ENCODE measurements at regions not wholly inside any gene's neighbourhood (a gene's known extent, or its start where the extent isn't known, plus 50 kb on each side); places are given as distances from the start of the nearest gene placed in this dataset.

DNA sequence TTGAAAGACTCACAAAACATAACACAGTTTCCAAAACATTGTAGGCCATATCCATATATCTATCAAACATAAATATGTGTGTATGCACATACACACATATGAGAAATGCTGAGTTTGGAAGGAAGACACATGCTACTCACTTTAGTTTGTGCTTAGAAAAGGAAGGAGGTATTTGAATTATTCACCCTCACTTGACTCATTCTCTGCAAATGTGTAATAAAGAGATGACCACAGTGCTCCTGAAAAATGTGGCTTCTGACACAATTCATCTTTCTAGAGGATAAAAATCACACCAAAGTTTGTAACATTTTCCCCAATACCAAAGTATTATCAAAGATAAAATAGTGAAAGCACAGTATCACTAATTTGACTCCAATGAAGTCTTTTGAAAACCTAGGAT is 950.1 kb downstream of the FAT4 start:
- Histone ChIP-seq H3K27me3 (ENCODE audit: control insufficient read depth in 4 of 4, insufficient read depth in 4 of 4, low read length in 3 of 4) (no peaks in the 10 kb centered on the region), H3K9ac (ENCODE audit: low read depth in 1 of 2, low read length in 2 of 2) (no peak overlapping the region), H3K9me3 (ENCODE audit: control insufficient read depth in 4 of 4, low read length in 3 of 4) (no peaks in the 10 kb centered on the region), H3K36me3 (ENCODE audit: control insufficient read depth in 4 of 4, insufficient read depth in 3 of 4, low read depth in 1 of 4, low read length in 3 of 4) (no peaks in the 10 kb centered on the region), H3K4me3 (ENCODE audit: low read depth in 1 of 3, low read length in 3 of 3) (no peak overlapping the region), H3K4me1 (ENCODE audit: control insufficient read depth in 4 of 4, insufficient read depth in 4 of 4, low read length in 3 of 4) (no peaks in the 10 kb centered on the region), H3K27ac (ENCODE audit: low read depth in 1 of 2, low read length in 2 of 2) (no peak overlapping the region)
- DNase-seq (ENCODE audit: low spot score), result no peak
- TF ChIP-seq RXRA (IDR thresholded peaks at IDR 0.05) (no peak), HNF4A (conservative IDR thresholded peaks at IDR 0.05) (no peak), TAF1 (conservative IDR thresholded peaks at IDR 0.05) (no peak), HNF4G (IDR thresholded peaks at IDR 0.05) (no peak), FOXA1 (IDR thresholded peaks at IDR 0.05) (no peak), JUND (IDR thresholded peaks at IDR 0.05) (no peak), YY1 (IDR thresholded peaks at IDR 0.05) (no peak), NR2F2 (IDR thresholded peaks at IDR 0.05) (no peak), GABPA (IDR thresholded peaks at IDR 0.05 in 1 of 2, conservative IDR thresholded peaks at IDR 0.05 in 1 of 2) (no peak), SP1 (IDR thresholded peaks at IDR 0.05) (no peak)
- TF ChIP-seq, protein P1, sequence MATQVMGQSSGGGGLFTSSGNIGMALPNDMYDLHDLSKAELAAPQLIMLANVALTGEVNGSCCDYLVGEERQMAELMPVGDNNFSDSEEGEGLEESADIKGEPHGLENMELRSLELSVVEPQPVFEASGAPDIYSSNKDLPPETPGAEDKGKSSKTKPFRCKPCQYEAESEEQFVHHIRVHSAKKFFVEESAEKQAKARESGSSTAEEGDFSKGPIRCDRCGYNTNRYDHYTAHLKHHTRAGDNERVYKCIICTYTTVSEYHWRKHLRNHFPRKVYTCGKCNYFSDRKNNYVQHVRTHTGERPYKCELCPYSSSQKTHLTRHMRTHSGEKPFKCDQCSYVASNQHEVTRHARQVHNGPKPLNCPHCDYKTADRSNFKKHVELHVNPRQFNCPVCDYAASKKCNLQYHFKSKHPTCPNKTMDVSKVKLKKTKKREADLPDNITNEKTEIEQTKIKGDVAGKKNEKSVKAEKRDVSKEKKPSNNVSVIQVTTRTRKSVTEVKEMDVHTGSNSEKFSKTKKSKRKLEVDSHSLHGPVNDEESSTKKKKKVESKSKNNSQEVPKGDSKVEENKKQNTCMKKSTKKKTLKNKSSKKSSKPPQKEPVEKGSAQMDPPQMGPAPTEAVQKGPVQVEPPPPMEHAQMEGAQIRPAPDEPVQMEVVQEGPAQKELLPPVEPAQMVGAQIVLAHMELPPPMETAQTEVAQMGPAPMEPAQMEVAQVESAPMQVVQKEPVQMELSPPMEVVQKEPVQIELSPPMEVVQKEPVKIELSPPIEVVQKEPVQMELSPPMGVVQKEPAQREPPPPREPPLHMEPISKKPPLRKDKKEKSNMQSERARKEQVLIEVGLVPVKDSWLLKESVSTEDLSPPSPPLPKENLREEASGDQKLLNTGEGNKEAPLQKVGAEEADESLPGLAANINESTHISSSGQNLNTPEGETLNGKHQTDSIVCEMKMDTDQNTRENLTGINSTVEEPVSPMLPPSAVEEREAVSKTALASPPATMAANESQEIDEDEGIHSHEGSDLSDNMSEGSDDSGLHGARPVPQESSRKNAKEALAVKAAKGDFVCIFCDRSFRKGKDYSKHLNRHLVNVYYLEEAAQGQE (IDR thresholded peaks at IDR 0.05), result no peak
- TF ChIP-seq, protein P2, sequence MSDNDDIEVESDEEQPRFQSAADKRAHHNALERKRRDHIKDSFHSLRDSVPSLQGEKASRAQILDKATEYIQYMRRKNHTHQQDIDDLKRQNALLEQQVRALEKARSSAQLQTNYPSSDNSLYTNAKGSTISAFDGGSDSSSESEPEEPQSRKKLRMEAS (IDR thresholded peaks at IDR 0.05), result no peak
- TF ChIP-seq, protein P3, sequence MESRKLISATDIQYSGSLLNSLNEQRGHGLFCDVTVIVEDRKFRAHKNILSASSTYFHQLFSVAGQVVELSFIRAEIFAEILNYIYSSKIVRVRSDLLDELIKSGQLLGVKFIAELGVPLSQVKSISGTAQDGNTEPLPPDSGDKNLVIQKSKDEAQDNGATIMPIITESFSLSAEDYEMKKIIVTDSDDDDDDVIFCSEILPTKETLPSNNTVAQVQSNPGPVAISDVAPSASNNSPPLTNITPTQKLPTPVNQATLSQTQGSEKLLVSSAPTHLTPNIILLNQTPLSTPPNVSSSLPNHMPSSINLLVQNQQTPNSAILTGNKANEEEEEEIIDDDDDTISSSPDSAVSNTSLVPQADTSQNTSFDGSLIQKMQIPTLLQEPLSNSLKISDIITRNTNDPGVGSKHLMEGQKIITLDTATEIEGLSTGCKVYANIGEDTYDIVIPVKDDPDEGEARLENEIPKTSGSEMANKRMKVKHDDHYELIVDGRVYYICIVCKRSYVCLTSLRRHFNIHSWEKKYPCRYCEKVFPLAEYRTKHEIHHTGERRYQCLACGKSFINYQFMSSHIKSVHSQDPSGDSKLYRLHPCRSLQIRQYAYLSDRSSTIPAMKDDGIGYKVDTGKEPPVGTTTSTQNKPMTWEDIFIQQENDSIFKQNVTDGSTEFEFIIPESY (IDR thresholded peaks at IDR 0.05), result no peak
- TF ChIP-seq, protein P4, sequence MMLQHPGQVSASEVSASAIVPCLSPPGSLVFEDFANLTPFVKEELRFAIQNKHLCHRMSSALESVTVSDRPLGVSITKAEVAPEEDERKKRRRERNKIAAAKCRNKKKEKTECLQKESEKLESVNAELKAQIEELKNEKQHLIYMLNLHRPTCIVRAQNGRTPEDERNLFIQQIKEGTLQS (IDR thresholded peaks at IDR 0.05), result no peak
- TF ChIP-seq, protein P5, sequence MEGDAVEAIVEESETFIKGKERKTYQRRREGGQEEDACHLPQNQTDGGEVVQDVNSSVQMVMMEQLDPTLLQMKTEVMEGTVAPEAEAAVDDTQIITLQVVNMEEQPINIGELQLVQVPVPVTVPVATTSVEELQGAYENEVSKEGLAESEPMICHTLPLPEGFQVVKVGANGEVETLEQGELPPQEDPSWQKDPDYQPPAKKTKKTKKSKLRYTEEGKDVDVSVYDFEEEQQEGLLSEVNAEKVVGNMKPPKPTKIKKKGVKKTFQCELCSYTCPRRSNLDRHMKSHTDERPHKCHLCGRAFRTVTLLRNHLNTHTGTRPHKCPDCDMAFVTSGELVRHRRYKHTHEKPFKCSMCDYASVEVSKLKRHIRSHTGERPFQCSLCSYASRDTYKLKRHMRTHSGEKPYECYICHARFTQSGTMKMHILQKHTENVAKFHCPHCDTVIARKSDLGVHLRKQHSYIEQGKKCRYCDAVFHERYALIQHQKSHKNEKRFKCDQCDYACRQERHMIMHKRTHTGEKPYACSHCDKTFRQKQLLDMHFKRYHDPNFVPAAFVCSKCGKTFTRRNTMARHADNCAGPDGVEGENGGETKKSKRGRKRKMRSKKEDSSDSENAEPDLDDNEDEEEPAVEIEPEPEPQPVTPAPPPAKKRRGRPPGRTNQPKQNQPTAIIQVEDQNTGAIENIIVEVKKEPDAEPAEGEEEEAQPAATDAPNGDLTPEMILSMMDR (IDR thresholded peaks at IDR 0.05; ENCODE audit: low read depth, low read length, missing input control), result no peak

DNA sequence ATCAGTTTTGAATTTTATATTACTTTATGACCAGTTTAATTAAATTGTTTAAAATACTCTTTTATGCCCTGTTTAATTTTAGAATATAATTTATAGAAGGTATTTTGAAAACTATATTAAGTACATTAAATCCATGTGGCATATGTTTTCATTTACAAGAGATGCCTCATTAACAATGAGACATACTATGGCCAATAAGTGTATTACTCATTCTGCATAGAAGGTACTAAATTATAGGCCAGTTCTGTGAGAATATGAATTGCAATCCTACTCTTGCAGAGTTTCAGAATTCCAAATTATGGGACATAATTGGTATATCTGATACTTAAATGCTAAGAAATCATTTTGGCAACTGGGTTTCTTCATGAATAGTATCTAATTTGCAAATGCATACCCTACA is 951.1 kb downstream of the FAT4 start:
- TF ChIP-seq, protein P3 (IDR thresholded peaks at IDR 0.05), result no peak
- no peak for TF ChIP-seq SP1 (IDR thresholded peaks at IDR 0.05)
- TF ChIP-seq, protein P2 (IDR thresholded peaks at IDR 0.05), result no peak
- TF ChIP-seq RAD21 (IDR thresholded peaks at IDR 0.05), result no peak
- no peak for TF ChIP-seq JUND (IDR thresholded peaks at IDR 0.05)
- TF ChIP-seq TAF1 (conservative IDR thresholded peaks at IDR 0.05), result no peak
- TF ChIP-seq, protein P4 (IDR thresholded peaks at IDR 0.05), result no peak
- TF ChIP-seq, protein P1 (IDR thresholded peaks at IDR 0.05), result no peak
- TF ChIP-seq HNF4A (conservative IDR thresholded peaks at IDR 0.05), result no peak
- TF ChIP-seq HNF4G (IDR thresholded peaks at IDR 0.05), result no peak
- no peak for TF ChIP-seq EGR1 (IDR thresholded peaks at IDR 0.05; ENCODE audit: low read depth in 2 of 2)
- no peak for TF ChIP-seq FOXA1 (IDR thresholded peaks at IDR 0.05)
- TF ChIP-seq NR2F2 (IDR thresholded peaks at IDR 0.05), result no peak
- no peak for DNase-seq (ENCODE audit: low spot score)
- Histone ChIP-seq H3K4me3 (ENCODE audit: low read depth in 1 of 3, low read length in 3 of 3) (no peak overlapping the region), H3K36me3 (ENCODE audit: control insufficient read depth in 4 of 4, insufficient read depth in 3 of 4, low read depth in 1 of 4, low read length in 3 of 4) (no peaks in the 10 kb centered on the region), H3K9ac (ENCODE audit: low read depth in 1 of 2, low read length in 2 of 2) (no peak overlapping the region), H3K9me3 (ENCODE audit: control insufficient read depth in 4 of 4, low read length in 3 of 4) (no peaks in the 10 kb centered on the region), H3K4me1 (ENCODE audit: control insufficient read depth in 4 of 4, insufficient read depth in 4 of 4, low read length in 3 of 4) (no peaks in the 10 kb centered on the region), H3K27ac (ENCODE audit: low read depth in 1 of 2, low read length in 2 of 2) (no peak overlapping the region), H3K27me3 (ENCODE audit: control insufficient read depth in 4 of 4, insufficient read depth in 4 of 4, low read length in 3 of 4) (no peaks in the 10 kb centered on the region)
